ENCODE measurements at regions not wholly inside any gene's neighbourhood (a gene's known extent, or its start where the extent isn't known, plus 50 kb on each side); places are given as distances from the start of the nearest gene placed in this dataset.
A peak's percentile ranks its signal among the peaks of the same experiment; 100 is the strongest.

GRCh38 chr3:104588442-104588841, 778.3 kb upstream of the ALCAM start:
- no peaks in the 10 kb centered on the region for H3K27me3 ChIP-seq
- H3K27ac ChIP-seq, result no peak overlapping the region
- DNase-seq, result no peak
- no peak overlapping the region for H3K4me3 ChIP-seq
- intact Hi-C loops (cut with DNase I), result no loop called here
- H3K4me1 ChIP-seq, result no peaks in the 10 kb centered on the region
- no peaks in the 10 kb centered on the region for H3K36me3 ChIP-seq
- TF ChIP-seq CTCF (IDR thresholded peaks at IDR 0.05) (no peak), POLR2A (IDR thresholded peaks at IDR 0.05) (no peak)
- WGBS, 2 donors, result 45 to 57% methylated on average over 3 of the region's 3 CpGs
- no peaks in the 10 kb centered on the region for H3K9me3 ChIP-seq

- intact Hi-C loops (cut with DNase I), result no loop called here
These were observed 774.9 kb upstream of the ALCAM start for GRCh38 chr3:104591776-104592175.

GRCh38 chr3:104594491-104594890, 772.2 kb upstream of the ALCAM start:
- intact Hi-C loops (cut with DNase I), result no loop called here
- Histone ChIP-seq H3K36me3 (no peaks in the 10 kb centered on the region), H3K4me3 (no peak overlapping the region), H3K4me1 (peaks cover 0 to 12% (median 0%) of the 10 kb centered on the region in 3 donors), H3K27ac (no peak overlapping the region), H3K9me3 (no peaks in the 10 kb centered on the region), H3K27me3 (no peaks in the 10 kb centered on the region)
- DNase-seq, result no peak
- TF ChIP-seq CTCF (IDR thresholded peaks at IDR 0.05), result no peak
- TF ChIP-seq POLR2A (IDR thresholded peaks at IDR 0.05), result no peak
- WGBS, 2 donors, result 80 to 87% methylated on average over 2 of the region's 2 CpGs

More at GRCh38 chr3:104591776-104592175, 774.9 kb upstream of the ALCAM start:
- H3K9me3 ChIP-seq, result no peaks in the 10 kb centered on the region
- TF ChIP-seq CTCF (IDR thresholded peaks at IDR 0.05), result no peak
- no peak for TF ChIP-seq POLR2A (IDR thresholded peaks at IDR 0.05)
- WGBS, 2 donors, result 87% methylated on average over 3 of the region's 3 CpGs
- no peak overlapping the region for H3K27ac ChIP-seq
- no peaks in the 10 kb centered on the region for H3K4me1 ChIP-seq
- H3K27me3 ChIP-seq, result no peaks in the 10 kb centered on the region
- DNase-seq, result no peak
- no peak overlapping the region for H3K4me3 ChIP-seq
- H3K36me3 ChIP-seq, result no peaks in the 10 kb centered on the region

- Histone ChIP-seq H3K36me3 (no peaks in the 10 kb centered on the region), H3K27ac (no peak overlapping the region), H3K4me3 (no peak overlapping the region), H3K27me3 (no peaks in the 10 kb centered on the region), H3K9me3 (no peaks in the 10 kb centered on the region), H3K4me1 (peaks cover 0 to 12% (median 0%) of the 10 kb centered on the region in 3 donors)
- DNase-seq, result no peak
- 78 to 89% methylated on average over 2 of the region's 2 CpGs for WGBS, 2 donors
- TF ChIP-seq POLR2A (IDR thresholded peaks at IDR 0.05) (no peak), CTCF (IDR thresholded peaks at IDR 0.05) (no peak)
- intact Hi-C loops (cut with DNase I), result no loop called here
These were observed 770.7 kb upstream of the ALCAM start for GRCh38 chr3:104596054-104596453.

- DNase-seq, result no peak
- TF ChIP-seq POLR2A (IDR thresholded peaks at IDR 0.05), result no peak
- TF ChIP-seq CTCF (IDR thresholded peaks at IDR 0.05), result peak; percentile 13 to 56 (median 38)
- H3K27ac ChIP-seq, result no peak overlapping the region
- H3K36me3 ChIP-seq, result no peaks in the 10 kb centered on the region
- 7% methylated on average over 2 of the region's 2 CpGs for WGBS, 2 donors
- peaks cover 0 to 12% (median 0%) of the 10 kb centered on the region in 3 donors for H3K4me1 ChIP-seq
- H3K27me3 ChIP-seq, result no peaks in the 10 kb centered on the region
- H3K9me3 ChIP-seq, result no peaks in the 10 kb centered on the region
- no peak overlapping the region for H3K4me3 ChIP-seq
- intact Hi-C loops (cut with DNase I), result no loop called here
These were observed 770.2 kb upstream of the ALCAM start for GRCh38 chr3:104596551-104596950.
